B cell (primary cell): ENCODE measurements at regions not wholly inside any gene's neighbourhood (a gene's known extent, or its start where the extent isn't known, plus 50 kb on each side); places are given as distances from the start of the nearest gene placed in this dataset.

ENCODE experiments used
- ATAC-seq: fragments of 200-7000 bp; cut with Tn5 transposase; one replicate; pipeline ENCODE4 v1.10.0; 2021; ENCODE audit warnings: low read depth, mild to moderate bottlenecking, moderate number of reproducible peaks, moderate library complexity
- CTCF ChIA-PET: fragments of 350-600 bp; sonication (Branson Sonifier 250); formaldehyde crosslinking; loops from one replicate; lab custom pipeline; 2021; ENCODE audit warnings: antibody characterized with exemption, inconsistent platforms; lab: Charles Lee
- POLR2A ChIA-PET: fragments of 350-600 bp; sonication (Branson Sonifier 250); formaldehyde crosslinking; loops from one replicate; lab custom pipeline; 2021; ENCODE audit warnings: antibody characterized with exemption; lab: Charles Lee
- DNase-seq: peaks from one replicate; pipeline ENCODE4 v3.0.0; 2013
- H2AFZ ChIP-seq: 2 replicates; pipeline ENCODE4 v1.6.1; 2012; ENCODE audit warnings: mild to moderate bottlenecking, low read depth, low read length; ENCODE audit not compliant: insufficient read depth, poor library complexity, severe bottlenecking
- H3K27ac ChIP-seq, 2 donors: 1 replicate in 1 of 2; 2 replicates in 1 of 2; pipeline ENCODE4 v1.5.1; 2012 to 2013; ENCODE audit warnings: low read length in 2 of 2, mild to moderate bottlenecking in 2 of 2, moderate library complexity in 1 of 2
- H3K27me3 ChIP-seq, 4 experiments: fragments of 200-600 bp in 1 of 4; sonication (generic) in 1 of 4; replicated peaks in 1 of 4; 1 replicate in 2 of 4; 2 replicates in 2 of 4; pipeline versions ENCODE4 v1.6.1 to v1.7.0; 2013 to 2016; ENCODE audit warnings: low read length in 3 of 4, mild to moderate bottlenecking in 2 of 4, mixed read lengths in 1 of 4, moderate library complexity in 1 of 4; ENCODE audit not compliant: insufficient read depth in 4 of 4, control insufficient read depth in 3 of 4; ENCODE audit errors: control extremely low read depth in 1 of 4
- H3K36me3 ChIP-seq, 2 experiments: replicated peaks in 1 of 2; 1 replicate in 1 of 2; 2 replicates in 1 of 2; pipeline versions ENCODE4 v1.6.1 to v1.7.1; 2013; ENCODE audit warnings: low read length in 1 of 2; ENCODE audit not compliant: insufficient read depth in 2 of 2, control insufficient read depth in 1 of 2; ENCODE audit errors: control extremely low read depth in 1 of 2, extremely low read depth in 1 of 2
- H3K4me1 ChIP-seq, 2 donors: fragments of 200-600 bp in 1 of 2; sonication (generic) in 1 of 2; 1 replicate in 1 of 2; 2 replicates in 1 of 2; pipeline versions ENCODE4 v1.5.1 to v1.6.1; 2013 to 2017; ENCODE audit warnings: low read length in 2 of 2; ENCODE audit not compliant: control insufficient read depth in 2 of 2, insufficient read depth in 2 of 2
- H3K4me2 ChIP-seq: replicated peaks from 2 replicates; pipeline ENCODE3; 2012; ENCODE audit warnings: mild to moderate bottlenecking, low read depth, low read length; ENCODE audit not compliant: poor library complexity, severe bottlenecking
- H3K4me3 ChIP-seq, 5 experiments: fragments of 200-600 bp in 1 of 5; sonication (generic) in 1 of 5; 1 replicate in 3 of 5; 2 replicates in 2 of 5; pipeline versions ENCODE4 v1.5.1 to v1.7.0; 2011 to 2016; ENCODE audit warnings: low read length in 4 of 5, mild to moderate bottlenecking in 4 of 5, low read depth in 2 of 5, control low read depth in 1 of 5, moderate library complexity in 1 of 5; ENCODE audit not compliant: insufficient read depth in 1 of 5; ENCODE audit errors: control extremely low read depth in 1 of 5, extremely low read depth in 1 of 5
- H3K79me2 ChIP-seq: fragments of 200-600 bp; sonication (generic); one replicate; pipeline ENCODE4 v1.6.0; 2016; ENCODE audit warnings: low read length; ENCODE audit not compliant: control insufficient read depth, insufficient read depth
- H3K9ac ChIP-seq: fragments of 200-600 bp; sonication (generic); 2 replicates; pipeline ENCODE4 v1.6.1; 2017; ENCODE audit warnings: mild to moderate bottlenecking, low read length, moderate library complexity
- H3K9me3 ChIP-seq, 3 donors: one replicate each; pipeline versions ENCODE4 v1.6.1 to v1.7.1; 2013; ENCODE audit warnings: low read length in 2 of 3; ENCODE audit not compliant: control insufficient read depth in 2 of 3, insufficient read depth in 1 of 3; ENCODE audit errors: control extremely low read depth in 1 of 3
- H4K20me1 ChIP-seq: 2 replicates; pipeline ENCODE4 v1.6.0; 2012; ENCODE audit warnings: mild to moderate bottlenecking, low read length; ENCODE audit not compliant: insufficient read depth, control insufficient read depth, poor library complexity, severe bottlenecking
- H3K27ac Mint-ChIP-seq: one replicate; pipeline ENCODE4 v1.8.0; 2021; ENCODE audit warnings: mixed read lengths
- H3K27me3 Mint-ChIP-seq: one replicate; pipeline ENCODE4 v1.8.0; 2021; ENCODE audit warnings: mixed read lengths
- H3K4me1 Mint-ChIP-seq: one replicate; pipeline ENCODE4 v1.8.0; 2021; ENCODE audit warnings: mixed read lengths
- H3K4me3 Mint-ChIP-seq: one replicate; pipeline ENCODE4 v1.8.0; 2021; ENCODE audit warnings: mixed read lengths
- H3K9me3 Mint-ChIP-seq: one replicate; pipeline ENCODE4 v1.8.0; 2022; ENCODE audit warnings: mixed read lengths; ENCODE audit not compliant: insufficient read depth
- EZH2 ChIP-seq: IDR thresholded peaks from 2 replicates; pipeline ENCODE4 v1.6.1; 2012; ENCODE audit warnings: borderline replicate concordance, low read depth, mild to moderate bottlenecking, moderate library complexity, low read length; ENCODE audit not compliant: insufficient read depth, poor library complexity, severe bottlenecking
- WGBS: methylation state at CpG from one replicate; pipeline ENCODE4 v1.1.5; 2013; ENCODE audit warnings: missing lambda C conversion rate; ENCODE audit not compliant: insufficient coverage; 5-methylcytosine and 5-hydroxymethylcytosine counted together
- intact Hi-C: fragments of 100-400 bp; cut with micrococcal nuclease; formaldehyde crosslinking; loops from one replicate; pipeline ENCODE4 v1.10.0; 2022
- TF ChIP-seq, protein P1 (sequence below): fragments of 200-600 bp; IDR thresholded peaks from one replicate; pipeline ENCODE4 v1.8.0; 2022; ENCODE audit warnings: antibody characterized with exemption, mild to moderate bottlenecking

DNA sequence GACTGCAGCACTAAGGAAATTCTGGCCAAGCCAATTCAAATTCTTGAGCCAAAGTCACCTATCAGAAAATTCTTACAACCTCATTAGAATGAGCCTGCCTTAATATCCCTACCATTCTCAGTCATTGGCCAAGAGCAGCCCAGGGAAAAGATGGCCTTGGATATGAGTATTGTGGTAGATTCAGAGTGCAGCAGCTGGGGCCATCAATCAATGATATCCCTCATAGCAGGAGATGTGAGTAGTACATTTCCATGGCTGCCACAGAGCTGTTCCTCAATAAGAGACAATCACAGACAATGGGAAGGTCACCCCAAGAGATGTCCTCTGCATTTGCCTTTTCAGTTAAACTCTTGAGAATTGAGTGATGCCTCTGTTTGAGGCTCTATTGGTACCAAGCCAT, 161.6 kb downstream of the DYRK2 start:
- intact Hi-C loops: no loop called here

GRCh38 chr12:67811437-67812361, 163.2 kb downstream of the DYRK2 start:
- TF ChIP-seq EZH2: no peak
- TF ChIP-seq, protein P1, sequence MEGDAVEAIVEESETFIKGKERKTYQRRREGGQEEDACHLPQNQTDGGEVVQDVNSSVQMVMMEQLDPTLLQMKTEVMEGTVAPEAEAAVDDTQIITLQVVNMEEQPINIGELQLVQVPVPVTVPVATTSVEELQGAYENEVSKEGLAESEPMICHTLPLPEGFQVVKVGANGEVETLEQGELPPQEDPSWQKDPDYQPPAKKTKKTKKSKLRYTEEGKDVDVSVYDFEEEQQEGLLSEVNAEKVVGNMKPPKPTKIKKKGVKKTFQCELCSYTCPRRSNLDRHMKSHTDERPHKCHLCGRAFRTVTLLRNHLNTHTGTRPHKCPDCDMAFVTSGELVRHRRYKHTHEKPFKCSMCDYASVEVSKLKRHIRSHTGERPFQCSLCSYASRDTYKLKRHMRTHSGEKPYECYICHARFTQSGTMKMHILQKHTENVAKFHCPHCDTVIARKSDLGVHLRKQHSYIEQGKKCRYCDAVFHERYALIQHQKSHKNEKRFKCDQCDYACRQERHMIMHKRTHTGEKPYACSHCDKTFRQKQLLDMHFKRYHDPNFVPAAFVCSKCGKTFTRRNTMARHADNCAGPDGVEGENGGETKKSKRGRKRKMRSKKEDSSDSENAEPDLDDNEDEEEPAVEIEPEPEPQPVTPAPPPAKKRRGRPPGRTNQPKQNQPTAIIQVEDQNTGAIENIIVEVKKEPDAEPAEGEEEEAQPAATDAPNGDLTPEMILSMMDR: no peak
- Mint-ChIP-seq H3K27ac (no peak overlapping the region), H3K4me1 (no peaks in the 10 kb centered on the region), H3K4me3 (no peak overlapping the region), H3K27me3 (no peaks in the 10 kb centered on the region), H3K9me3 (peaks cover 7% of the 10 kb centered on the region)
- H3K4me2 ChIP-seq: no peak overlapping the region
- H3K9me3 ChIP-seq: peaks cover 0 to 7% (median 3%) of the 10 kb centered on the region in 3 donors
- H3K27ac ChIP-seq: no peak overlapping the region
- intact Hi-C loops: no loop called here
- WGBS: no CpG with 5 or more reads among the region's 1 CpG
- no peaks in the 10 kb centered on the region for H4K20me1 ChIP-seq
- H3K4me1 ChIP-seq: no peaks in the 10 kb centered on the region
- no peak overlapping the region for H3K4me3 ChIP-seq
- H3K9ac ChIP-seq: no peak overlapping the region
- ATAC-seq (no peak), DNase-seq (no peak)
- no peaks in the 10 kb centered on the region for H3K36me3 ChIP-seq
- H3K79me2 ChIP-seq: no peaks in the 10 kb centered on the region
- ChIA-PET CTCF (no interaction called here), POLR2A (no interaction called here)
- no peak overlapping the region for H2AFZ ChIP-seq
- H3K27me3 ChIP-seq: no peaks in the 10 kb centered on the region

More for the DNA sequence above, 161.6 kb downstream of the DYRK2 start:
- Mint-ChIP-seq H3K9me3 (peaks cover 2% of the 10 kb centered on the region), H3K4me1 (no peaks in the 10 kb centered on the region), H3K27ac (no peak overlapping the region), H3K4me3 (no peak overlapping the region), H3K27me3 (no peaks in the 10 kb centered on the region)
- H3K79me2 ChIP-seq: no peaks in the 10 kb centered on the region
- CTCF ChIA-PET: no interaction called here
- no peak for TF ChIP-seq EZH2
- TF ChIP-seq, protein P1: no peak
- H3K27ac ChIP-seq: no peak overlapping the region
- no peak overlapping the region for H3K4me3 ChIP-seq
- DNase-seq: no peak
- H4K20me1 ChIP-seq: no peaks in the 10 kb centered on the region
- H3K9me3 ChIP-seq: peaks cover 0 to 1% (median 0%) of the 10 kb centered on the region in 3 donors
- POLR2A ChIA-PET: no interaction called here
- H3K9ac ChIP-seq: no peak overlapping the region
- no peaks in the 10 kb centered on the region for H3K4me1 ChIP-seq
- no peaks in the 10 kb centered on the region for H3K36me3 ChIP-seq
- ATAC-seq: no peak
- no peak overlapping the region for H3K4me2 ChIP-seq
- H2AFZ ChIP-seq: no peak overlapping the region
- no peaks in the 10 kb centered on the region for H3K27me3 ChIP-seq
